OCI-LY7 (cell line): ENCODE measurements at regions not wholly inside any gene's neighbourhood (a gene's known extent, or its start where the extent isn't known, plus 50 kb on each side); places are given as distances from the start of the nearest gene placed in this dataset.

Source experiments
- BruUV-seq: library from RNA; stranded (reverse); fragments of 400-500 nt; replicated peaks from 2 replicates; lab custom pipeline; 2021; lab: Mats Ljungman, UMichigan
- CTCF ChIA-PET: fragments of 300-600 bp; sonication (Branson Sonifier 250); formaldehyde crosslinking; loops from one replicate; lab custom pipeline; 2022; ENCODE audit warnings: antibody characterized with exemption; ENCODE audit not compliant: unreplicated experiment; lab: Charles Lee
- POLR2A ChIA-PET: fragments of 300-600 bp; sonication (Branson Sonifier 250); formaldehyde crosslinking; loops from one replicate; lab custom pipeline; 2022; ENCODE audit warnings: antibody characterized with exemption; lab: Charles Lee
- DNase-seq: peaks from one replicate; pipeline ENCODE4 v3.0.0-alpha.2; 2015; ENCODE audit warnings: low spot score
- H2AFZ ChIP-seq: fragments of 200-600 bp; sonication (generic), shearing (Covaris generic); 2 replicates; pipeline ENCODE4 v1.6.1; 2014; ENCODE audit warnings: mild to moderate bottlenecking, antibody characterized with exemption, low read length, moderate library complexity
- H3K27ac ChIP-seq: fragments of 200-600 bp; sonication (generic); 2 replicates; pipeline ENCODE4 v1.5.1; 2014; ENCODE audit warnings: mixed run types, low read depth, mild to moderate bottlenecking, moderate library complexity, low read length, inconsistent platforms; ENCODE audit not compliant: poor library complexity, severe bottlenecking
- H3K36me3 ChIP-seq: fragments of 200-600 bp; sonication (generic); 2 replicates; pipeline ENCODE4 v1.6.1; 2014; ENCODE audit warnings: mild to moderate bottlenecking, antibody characterized with exemption, low read length, moderate library complexity, mixed read lengths; ENCODE audit not compliant: insufficient read depth
- H3K4me1 ChIP-seq: fragments of 200-600 bp; sonication (generic); 2 replicates; pipeline ENCODE4 v1.5.1; 2014; ENCODE audit warnings: mild to moderate bottlenecking, low read length; ENCODE audit not compliant: insufficient read depth, poor library complexity, severe bottlenecking
- H3K4me2 ChIP-seq: fragments of 200-600 bp; sonication (generic); 2 replicates; pipeline ENCODE4 v1.6.1; 2014; ENCODE audit warnings: mild to moderate bottlenecking, low read length
- H3K4me3 ChIP-seq: fragments of 200-600 bp; sonication (generic); 2 replicates; pipeline ENCODE4 v1.5.1; 2014; ENCODE audit warnings: mild to moderate bottlenecking, low read depth, low read length; ENCODE audit not compliant: poor library complexity, severe bottlenecking
- H3K79me2 ChIP-seq: fragments of 200-600 bp; sonication (generic); 2 replicates; pipeline ENCODE4 v1.6.1; 2016; ENCODE audit warnings: low read depth, mild to moderate bottlenecking, low read length, moderate library complexity, mixed read lengths; ENCODE audit not compliant: insufficient read depth
- H3K9me2 ChIP-seq: fragments of 200-600 bp; sonication (generic); 2 replicates; pipeline ENCODE4 v1.6.1; 2016; ENCODE audit warnings: mild to moderate bottlenecking, low read length, mixed read lengths; ENCODE audit not compliant: insufficient read depth
- H3K9me3 ChIP-seq: fragments of 200-600 bp; sonication (generic); 2 replicates; pipeline ENCODE4 v1.6.1; 2014; ENCODE audit warnings: mild to moderate bottlenecking, mixed run types, low read length, mixed read lengths
- H4K20me1 ChIP-seq: fragments of 200-600 bp; sonication (generic); 2 replicates; pipeline ENCODE4 v1.6.1; 2014; ENCODE audit warnings: mild to moderate bottlenecking, antibody characterized with exemption, low read length, moderate library complexity, mixed read lengths; ENCODE audit not compliant: insufficient read depth
- EZH2phosphoT487 ChIP-seq: fragments of 200-600 bp; sonication (generic); IDR thresholded peaks from 2 replicates; pipeline ENCODE4 v1.6.1; 2018; ENCODE audit warnings: low read depth, borderline replicate concordance, mild to moderate bottlenecking, mixed run types, antibody characterized with exemption, low read length, moderate library complexity, mixed read lengths
- intact Hi-C: fragments of 100-400 bp; cut with micrococcal nuclease; formaldehyde crosslinking; loops from one replicate; pipeline ENCODE4 v1.10.0; 2022; ENCODE audit not compliant: unreplicated experiment
- TF ChIP-seq, protein P1 (sequence below): fragments of 200-600 bp; sonication (generic); conservative IDR thresholded peaks from 2 replicates; pipeline ENCODE4 v1.5.1; 2014; ENCODE audit warnings: mild to moderate bottlenecking, antibody characterized with exemption, low read length, moderate library complexity, mixed read lengths

DNA sequence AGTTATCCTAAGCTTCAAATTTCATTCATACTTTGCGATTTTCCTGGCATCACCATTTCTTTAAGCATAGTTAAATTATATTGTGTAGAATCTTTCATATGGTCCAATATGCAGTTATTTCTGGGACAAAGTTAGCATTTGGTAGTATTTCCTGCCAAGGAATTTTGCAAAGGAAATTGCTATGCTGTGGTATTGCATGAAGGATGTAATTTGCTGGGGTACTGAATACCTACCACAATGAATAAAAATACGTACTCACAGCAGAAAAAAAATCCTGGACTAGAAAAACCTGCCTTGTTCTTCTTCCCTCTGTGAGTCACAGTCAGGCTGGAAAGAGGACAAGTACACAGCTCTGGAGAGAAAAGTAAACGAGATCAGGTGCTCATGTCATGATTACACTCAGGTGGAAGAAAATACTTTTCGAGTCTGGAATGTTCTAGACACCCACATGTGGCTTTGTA is 241.2 kb downstream of the PTBP2 start:
- Histone ChIP-seq H2AFZ (no peak overlapping the region), H3K36me3 (no peaks in the 10 kb centered on the region), H3K27ac (no peak overlapping the region), H3K79me2 (no peaks in the 10 kb centered on the region), H3K4me1 (no peaks in the 10 kb centered on the region), H3K9me2 (no peaks in the 10 kb centered on the region), H3K4me3 (no peak overlapping the region), H3K4me2 (no peak overlapping the region), H3K9me3 (no peaks in the 10 kb centered on the region), H4K20me1 (no peaks in the 10 kb centered on the region)
- BruUV-seq, result no TSS peak
- no peak for DNase-seq
- ChIA-PET POLR2A (interaction anchor here (0.9 kb wide), 1 partner anchor 8 kb away, joined by 3 read pairs; no protein-coding TSS in a partner anchor), CTCF (no interaction called here)
- TF ChIP-seq, protein P1, sequence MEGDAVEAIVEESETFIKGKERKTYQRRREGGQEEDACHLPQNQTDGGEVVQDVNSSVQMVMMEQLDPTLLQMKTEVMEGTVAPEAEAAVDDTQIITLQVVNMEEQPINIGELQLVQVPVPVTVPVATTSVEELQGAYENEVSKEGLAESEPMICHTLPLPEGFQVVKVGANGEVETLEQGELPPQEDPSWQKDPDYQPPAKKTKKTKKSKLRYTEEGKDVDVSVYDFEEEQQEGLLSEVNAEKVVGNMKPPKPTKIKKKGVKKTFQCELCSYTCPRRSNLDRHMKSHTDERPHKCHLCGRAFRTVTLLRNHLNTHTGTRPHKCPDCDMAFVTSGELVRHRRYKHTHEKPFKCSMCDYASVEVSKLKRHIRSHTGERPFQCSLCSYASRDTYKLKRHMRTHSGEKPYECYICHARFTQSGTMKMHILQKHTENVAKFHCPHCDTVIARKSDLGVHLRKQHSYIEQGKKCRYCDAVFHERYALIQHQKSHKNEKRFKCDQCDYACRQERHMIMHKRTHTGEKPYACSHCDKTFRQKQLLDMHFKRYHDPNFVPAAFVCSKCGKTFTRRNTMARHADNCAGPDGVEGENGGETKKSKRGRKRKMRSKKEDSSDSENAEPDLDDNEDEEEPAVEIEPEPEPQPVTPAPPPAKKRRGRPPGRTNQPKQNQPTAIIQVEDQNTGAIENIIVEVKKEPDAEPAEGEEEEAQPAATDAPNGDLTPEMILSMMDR, result no peak
- TF ChIP-seq EZH2phosphoT487, result no peak
- intact Hi-C loops, result loop anchor here (10.0 kb wide), 1 partner anchor 852 kb away; no protein-coding TSS in a partner anchor

DNA sequence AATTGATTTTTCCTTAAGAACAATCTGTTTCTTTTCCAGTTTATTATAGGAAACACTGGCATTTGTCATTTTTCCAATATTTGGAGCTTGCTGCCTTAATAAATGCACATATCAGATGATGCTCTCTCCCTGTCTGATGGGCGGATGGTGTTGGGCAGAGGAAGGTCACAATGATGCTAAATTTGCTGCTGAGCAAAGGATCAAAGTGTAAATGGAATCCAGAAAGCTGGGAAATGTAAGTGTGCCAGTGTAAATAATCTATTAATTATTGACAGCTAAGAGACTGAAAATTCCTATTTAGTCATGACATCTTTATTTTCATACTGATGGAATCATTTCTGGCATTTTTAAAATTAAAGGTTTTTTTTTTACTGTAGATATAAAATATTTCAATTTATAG is 243.2 kb downstream of the PTBP2 start:
- no peak overlapping the region for H2AFZ ChIP-seq
- no peak overlapping the region for H3K27ac ChIP-seq
- H3K4me3 ChIP-seq, result no peak overlapping the region
- no peaks in the 10 kb centered on the region for H3K4me1 ChIP-seq
- H3K9me3 ChIP-seq, result no peaks in the 10 kb centered on the region
- DNase-seq, result no peak
- no peaks in the 10 kb centered on the region for H4K20me1 ChIP-seq
- CTCF ChIA-PET, result no interaction called here
- POLR2A ChIA-PET, result interaction anchor here (0.8 kb wide), 1 partner anchor 47 kb away, joined by 3 read pairs; no protein-coding TSS in a partner anchor
- H3K9me2 ChIP-seq, result no peaks in the 10 kb centered on the region
- H3K79me2 ChIP-seq, result no peaks in the 10 kb centered on the region
- H3K4me2 ChIP-seq, result no peak overlapping the region
- TF ChIP-seq EZH2phosphoT487, result no peak
- TF ChIP-seq, protein P1, result no peak
- no TSS peak for BruUV-seq
- intact Hi-C loops, result loop anchor here (10.0 kb wide), 1 partner anchor 850 kb away; no protein-coding TSS in a partner anchor
- no peaks in the 10 kb centered on the region for H3K36me3 ChIP-seq

DNA sequence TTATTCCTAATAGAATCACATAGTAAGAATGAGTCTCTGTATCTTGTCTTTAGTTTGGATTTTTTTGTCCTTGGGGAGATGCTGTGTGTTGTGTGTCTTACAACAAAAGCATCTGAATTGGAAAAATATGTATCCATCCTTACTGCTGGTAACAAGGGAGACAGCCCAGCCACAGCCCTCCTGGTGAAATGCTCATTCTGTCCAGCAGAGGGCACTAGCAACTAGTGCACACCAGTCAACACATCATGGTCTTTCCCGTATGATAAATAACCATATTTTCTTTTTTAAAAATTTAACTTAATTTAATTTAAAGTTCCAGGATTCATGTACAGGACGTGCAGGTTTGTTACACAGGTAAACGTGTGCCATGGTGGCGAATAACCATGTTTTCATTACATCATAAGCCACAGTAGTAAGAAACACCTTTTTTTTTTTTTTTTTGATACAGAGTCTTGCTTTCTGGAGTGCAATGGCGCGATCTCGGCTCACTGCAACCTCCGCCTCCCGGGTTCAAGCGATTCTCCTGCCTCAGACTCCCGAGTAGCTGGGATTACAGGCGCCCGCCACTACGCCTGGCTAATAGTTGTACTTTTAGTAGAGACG is 245.1 kb downstream of the PTBP2 start:
- Histone ChIP-seq H3K79me2 (no peaks in the 10 kb centered on the region), H3K9me2 (no peaks in the 10 kb centered on the region), H3K9me3 (no peaks in the 10 kb centered on the region), H3K4me1 (no peaks in the 10 kb centered on the region), H3K4me2 (no peak overlapping the region), H4K20me1 (no peaks in the 10 kb centered on the region), H3K36me3 (no peaks in the 10 kb centered on the region), H3K4me3 (no peak overlapping the region), H2AFZ (no peak overlapping the region), H3K27ac (no peak overlapping the region)
- intact Hi-C loops, result loop anchor here (1.0 to 10.0 kb wide), 2 partner anchors 848 to 1085 kb away; no protein-coding TSS in a partner anchor
- POLR2A ChIA-PET, result no interaction called here
- peak; percentile 51 for DNase-seq
- TF ChIP-seq, protein P1, result peak; percentile 87
- no peak for TF ChIP-seq EZH2phosphoT487
- CTCF ChIA-PET, result no interaction called here
- BruUV-seq, result no TSS peak
